DND-41 (cell line): ENCODE measurements at regions not wholly inside any gene's neighbourhood (a gene's known extent, or its start where the extent isn't known, plus 50 kb on each side); places are given as distances from the start of the nearest gene placed in this dataset.
"Not testable (repeated sequence)": the region's sequence is repeated elsewhere in the genome, so short reads cannot be mapped to it uniquely, and the experiment has no call there.

Experiments used
- CTCF ChIP-seq: IDR thresholded peaks from 2 replicates; pipeline ENCODE4 v1.5.1; 2012; ENCODE audit warnings: borderline replicate concordance, low read length, moderate library complexity, mild to moderate bottlenecking; ENCODE audit not compliant: poor library complexity, severe bottlenecking; ENCODE audit errors: extremely low read depth
- EZH2 ChIP-seq: IDR thresholded peaks from 3 replicates; pipeline ENCODE4 v1.6.1; 2012; ENCODE audit warnings: borderline replicate concordance, low read depth, mild to moderate bottlenecking, moderate library complexity, low read length, inconsistent platforms; ENCODE audit not compliant: severe bottlenecking

DNA sequence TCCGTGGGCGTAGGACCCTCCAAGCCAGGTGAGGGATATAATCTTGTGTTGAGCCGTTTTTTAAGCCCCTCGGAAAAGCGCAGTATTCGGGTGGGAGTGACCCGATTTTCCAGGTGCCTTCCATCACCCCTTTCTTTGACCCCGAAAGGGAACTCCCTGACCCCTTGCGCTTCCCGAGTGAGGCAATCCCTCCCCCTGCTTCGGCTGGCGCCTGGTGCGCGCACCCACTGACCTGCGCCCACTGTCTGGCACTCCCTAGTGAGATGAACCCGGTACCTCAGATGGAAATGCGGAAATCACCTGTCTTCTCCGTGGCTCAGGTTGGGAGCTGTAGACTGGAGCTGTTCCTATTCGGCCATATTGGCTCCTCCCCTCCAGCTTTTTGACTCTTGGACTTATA is 1365.0 kb downstream of the GRIK2 start:
- not testable (repeated sequence) for TF ChIP-seq CTCF, EZH2
